Activated CD4-positive, alpha-beta T cell treated with anti-CD3 and anti-CD28 coated beads for 1 hour (primary cell): ENCODE measurements at regions not wholly inside any gene's neighbourhood (a gene's known extent, or its start where the extent isn't known, plus 50 kb on each side); places are given as distances from the start of the nearest gene placed in this dataset.
"Not testable (repeated sequence)": the region's sequence is repeated elsewhere in the genome, so short reads cannot be mapped to it uniquely, and the experiment has no call there.

ENCODE experiments used
- DNase-seq: peaks from one replicate; pipeline ENCODE4 v3.0.0-alpha.2; 2020

GRCh38 chr5:69007163-69007562, 86.7 kb upstream of the SLC30A5 start:
- no peak for DNase-seq

- DNase-seq = peak; percentile 41
Measured at GRCh38 chr5:69007726-69008368, 86.0 kb upstream of the SLC30A5 start.

- no peak for DNase-seq
Measured at GRCh38 chr5:69010476-69010875, 83.3 kb upstream of the SLC30A5 start.

DNA sequence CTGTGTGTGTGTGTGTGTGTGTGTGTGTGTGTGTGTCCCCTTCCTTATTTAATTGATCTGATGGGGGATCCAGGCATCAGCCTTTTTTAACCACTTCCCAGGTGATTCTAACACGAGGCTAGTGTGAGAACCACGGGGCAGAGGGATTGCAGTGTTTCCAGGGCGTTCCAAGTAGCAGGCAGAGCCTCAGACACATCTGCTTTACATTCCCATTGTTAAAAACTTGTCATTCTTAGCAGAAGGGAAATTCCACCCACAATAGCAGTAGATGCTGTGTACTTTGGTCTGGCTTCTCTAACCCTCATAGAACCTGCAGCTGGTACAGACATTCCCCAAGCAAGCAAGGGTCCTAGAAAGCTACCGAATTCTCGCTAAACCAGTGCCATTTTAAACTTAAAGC, 81.9 kb upstream of the SLC30A5 start:
- DNase-seq = no peak

- no peak for DNase-seq
Measured at GRCh38 chr5:69013481-69013880, 80.3 kb upstream of the SLC30A5 start.

GRCh38 chr5:69014007-69014406, 79.8 kb upstream of the SLC30A5 start:
- DNase-seq = not testable (repeated sequence)

GRCh38 chr5:69019668-69020375, 74.0 kb upstream of the SLC30A5 start:
- no peak for DNase-seq

- no peak for DNase-seq
Measured at GRCh38 chr5:69024241-69024651, 69.6 kb upstream of the SLC30A5 start.

DNA sequence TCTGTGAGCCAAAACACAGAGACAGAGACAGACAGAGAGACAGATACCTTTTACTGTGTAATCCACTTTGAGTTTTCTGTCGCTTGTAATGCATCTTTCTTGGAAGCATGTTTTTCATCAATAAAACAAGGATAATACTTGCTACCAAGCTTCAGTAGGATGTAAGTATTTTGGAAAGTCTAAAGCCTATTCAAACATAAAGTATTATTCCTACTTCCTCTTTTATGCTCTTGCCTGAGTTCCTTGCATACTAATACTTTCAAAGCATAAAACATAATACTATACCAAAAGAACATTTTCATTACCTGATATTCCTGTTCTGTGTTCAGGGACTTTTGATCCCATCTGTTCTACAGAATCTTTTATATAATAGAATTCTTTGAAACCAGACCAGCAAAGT, 64.5 kb upstream of the SLC30A5 start:
- DNase-seq = no peak

DNA sequence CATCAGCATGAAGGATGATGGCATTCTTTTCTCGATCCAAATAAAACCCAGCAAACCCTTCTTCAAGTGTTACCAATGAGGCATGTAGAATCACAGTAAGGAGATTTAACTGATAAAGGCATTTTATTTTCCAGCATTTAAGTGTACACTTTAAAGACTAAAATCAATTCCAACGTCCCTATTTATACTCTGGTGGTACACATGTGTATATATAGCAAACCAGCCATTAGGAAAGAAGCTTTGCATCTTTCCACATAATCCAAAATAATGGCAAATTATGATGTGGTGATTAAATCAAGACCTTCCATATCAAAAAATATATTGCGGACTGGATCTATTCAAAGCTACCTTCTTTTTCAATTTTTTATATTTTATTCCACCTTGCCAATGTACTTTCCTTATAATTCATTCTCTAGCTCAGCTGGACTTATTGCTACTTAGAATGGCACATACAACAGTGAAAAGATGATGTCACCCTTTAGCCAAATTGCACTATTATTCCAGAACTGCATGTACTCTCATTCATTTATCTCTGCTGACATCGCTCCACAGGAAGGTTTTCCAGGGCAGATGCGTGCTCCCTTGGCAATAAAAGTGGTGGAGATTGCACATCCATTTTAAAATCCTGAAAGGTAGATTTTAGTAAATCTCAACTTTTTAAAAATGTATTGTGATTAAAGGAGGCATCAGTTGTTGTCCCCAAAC, 63.3 kb upstream of the SLC30A5 start:
- no peak for DNase-seq

DNA sequence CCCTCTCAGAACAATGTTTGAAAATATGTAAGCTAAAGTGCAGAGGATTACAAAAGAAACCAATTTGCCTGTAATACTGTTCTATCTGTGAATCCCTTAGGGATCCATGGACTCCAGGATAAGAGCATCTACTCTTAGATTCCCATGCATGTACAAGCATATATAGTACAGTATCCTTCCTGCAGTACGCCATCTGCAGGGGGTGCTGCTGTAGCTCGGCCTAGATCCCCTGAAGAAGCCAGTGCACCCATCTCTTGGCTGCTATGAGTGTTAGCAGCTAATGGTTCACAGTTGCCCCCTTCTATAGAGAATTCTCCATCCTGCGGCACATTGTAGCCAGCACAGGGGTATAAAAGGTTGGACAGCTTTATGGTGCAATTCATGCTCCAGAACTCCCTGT, 61.8 kb upstream of the SLC30A5 start:
- no peak for DNase-seq

GRCh38 chr5:69033690-69034089, 60.1 kb upstream of the SLC30A5 start:
- DNase-seq = no peak

- DNase-seq = no peak
Measured at GRCh38 chr5:69034898-69035297, 58.9 kb upstream of the SLC30A5 start.

GRCh38 chr5:69035665-69036064, 58.1 kb upstream of the SLC30A5 start:
- no peak for DNase-seq

DNA sequence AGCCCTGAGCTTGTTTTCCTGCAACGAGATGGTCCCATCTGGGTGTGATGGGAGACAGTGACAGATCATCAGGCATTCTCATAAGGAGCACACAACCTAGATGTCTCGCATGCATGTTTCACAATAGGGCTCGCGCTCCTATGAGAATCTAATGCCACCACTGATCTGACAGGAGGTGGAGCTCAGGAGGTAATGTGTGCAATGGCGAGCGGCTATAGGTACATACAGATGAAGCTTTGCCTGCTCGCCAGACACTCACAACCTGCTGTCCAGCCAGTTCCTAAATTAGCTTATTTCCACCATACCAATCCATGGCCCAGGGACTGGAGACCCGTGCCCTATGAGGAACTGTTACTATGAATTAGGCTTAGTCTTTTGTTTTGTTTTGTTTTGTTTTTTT, 55.3 kb upstream of the SLC30A5 start:
- no peak for DNase-seq

- no peak for DNase-seq
Measured at GRCh38 chr5:69039829-69040228, 54.0 kb upstream of the SLC30A5 start.

- no peak for DNase-seq
Measured at GRCh38 chr5:69042500-69042899, 51.3 kb upstream of the SLC30A5 start.

DNA sequence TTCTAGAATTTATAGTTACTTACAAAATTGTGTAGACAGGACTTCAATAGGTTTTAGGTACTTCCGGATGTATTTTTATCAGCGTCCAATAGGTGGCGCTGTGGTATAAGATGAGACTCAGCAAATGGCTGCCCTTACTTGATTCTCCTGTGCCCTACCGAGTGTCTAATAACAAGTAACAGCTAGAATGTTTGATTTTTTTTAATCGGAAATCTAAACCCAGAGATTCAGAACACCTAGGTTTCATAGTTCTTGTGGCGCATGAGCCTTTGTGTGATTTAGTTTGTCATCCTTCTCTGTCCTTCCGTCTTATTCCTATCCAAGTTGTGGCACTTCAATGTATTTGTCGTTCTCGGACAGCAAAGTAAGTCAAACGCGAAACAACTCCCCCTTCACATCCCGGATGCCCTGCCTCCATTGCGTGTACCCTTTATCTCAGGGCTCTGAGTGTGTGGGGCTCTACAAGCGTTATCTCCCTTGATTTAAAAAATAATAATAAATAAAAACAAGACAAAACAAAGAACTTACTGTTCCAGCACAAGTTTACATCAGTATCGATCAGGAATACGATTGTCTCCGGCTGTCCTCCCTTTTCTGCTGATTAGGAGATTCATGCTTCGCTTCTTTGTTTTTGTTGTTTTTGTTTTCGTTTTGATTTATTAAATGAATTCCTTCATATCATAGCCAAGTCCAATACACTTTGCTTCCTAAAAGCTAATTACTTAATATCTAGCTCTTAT, 50.7 kb upstream of the SLC30A5 start:
- DNase-seq = peak; percentile 57

- no peak for DNase-seq
Measured at GRCh38 chr5:69043655-69043996, 50.2 kb upstream of the SLC30A5 start.
